CD14-positive monocyte (primary cell): ENCODE measurements at regions not wholly inside any gene's neighbourhood (a gene's known extent, or its start where the extent isn't known, plus 50 kb on each side); places are given as distances from the start of the nearest gene placed in this dataset.
A peak's percentile ranks its signal among the peaks of the same experiment; 100 is the strongest.

ENCODE experiments used
- DNase-seq, 3 donors: peaks; one replicate each; pipeline ENCODE4 v3.0.0-alpha.2; 2011 to 2022
- H2AFZ ChIP-seq: 2 replicates; pipeline ENCODE4 v1.6.0; 2012; ENCODE audit warnings: mild to moderate bottlenecking, low read depth, low read length, inconsistent platforms; ENCODE audit not compliant: insufficient read depth, poor library complexity, severe bottlenecking
- H3K27ac ChIP-seq, 2 donors: 1 replicate in 1 of 2; 2 replicates in 1 of 2; pipeline ENCODE4 v1.5.1; 2012 to 2013; ENCODE audit warnings: low read length in 2 of 2, control low read depth in 1 of 2, inconsistent platforms in 1 of 2, low read depth in 1 of 2, mild to moderate bottlenecking in 1 of 2
- H3K27me3 ChIP-seq, 2 donors: one replicate each; pipeline versions ENCODE4 v1.6.0 to v1.6.1; 2011 to 2013; ENCODE audit warnings: low read length in 2 of 2; ENCODE audit not compliant: control insufficient read depth in 2 of 2, insufficient read depth in 2 of 2
- H3K36me3 ChIP-seq, 2 donors: replicated peaks in 1 of 2; 1 replicate in 1 of 2; 2 replicates in 1 of 2; pipeline versions ENCODE4 v1.5.1 to v1.6.1; 2012 to 2013; ENCODE audit warnings: low read length in 2 of 2, control low read depth in 1 of 2, inconsistent platforms in 1 of 2, mild to moderate bottlenecking in 1 of 2; ENCODE audit not compliant: insufficient read depth in 2 of 2, control insufficient read depth in 1 of 2
- H3K4me1 ChIP-seq, 2 donors: 1 replicate in 1 of 2; 2 replicates in 1 of 2; pipeline versions ENCODE4 v1.5.1 to v1.6.1; 2012 to 2013; ENCODE audit warnings: low read length in 2 of 2, control low read depth in 1 of 2, inconsistent platforms in 1 of 2, mild to moderate bottlenecking in 1 of 2, moderate library complexity in 1 of 2; ENCODE audit not compliant: insufficient read depth in 2 of 2, control insufficient read depth in 1 of 2
- H3K4me2 ChIP-seq: replicated peaks from 2 replicates; pipeline ENCODE3; 2012; ENCODE audit warnings: low read length, moderate library complexity, mild to moderate bottlenecking; ENCODE audit not compliant: poor library complexity, severe bottlenecking; ENCODE audit errors: extremely low read depth
- H3K4me3 ChIP-seq, 3 experiments: fragments of 200-600 bp in 1 of 3; sonication (generic) in 1 of 3; replicated peaks in 1 of 3; 1 replicate in 2 of 3; 2 replicates in 1 of 3; pipeline ENCODE4 v1.5.1; 2011 to 2013; ENCODE audit warnings: low read length in 3 of 3, mild to moderate bottlenecking in 3 of 3, control low read depth in 2 of 3, low read depth in 2 of 3, inconsistent platforms in 1 of 3, moderate library complexity in 1 of 3
- H3K79me2 ChIP-seq: 2 replicates; pipeline ENCODE4 v1.6.0; 2012; ENCODE audit warnings: mild to moderate bottlenecking, control low read depth, inconsistent platforms, low read length, moderate library complexity; ENCODE audit not compliant: insufficient read depth
- H3K9ac ChIP-seq: 2 replicates; pipeline ENCODE4 v1.6.0; 2017; ENCODE audit warnings: low read length, mild to moderate bottlenecking; ENCODE audit not compliant: insufficient read depth, poor library complexity, severe bottlenecking
- H3K9me3 ChIP-seq, 2 donors: replicated peaks in 1 of 2; 1 replicate in 1 of 2; 2 replicates in 1 of 2; pipeline versions ENCODE4 v1.5.1 to v1.6.1; 2012 to 2013; ENCODE audit warnings: low read length in 2 of 2, control low read depth in 1 of 2; ENCODE audit not compliant: control insufficient read depth in 1 of 2, insufficient read depth in 1 of 2
- H4K20me1 ChIP-seq: 2 replicates; pipeline ENCODE4 v1.6.0; 2012; ENCODE audit warnings: mild to moderate bottlenecking, low read length, control low read depth, moderate library complexity; ENCODE audit not compliant: insufficient read depth
- H3K27ac Mint-ChIP-seq, 7 donors: one replicate each; pipeline ENCODE4 v1.8.0; 2020; ENCODE audit warnings: mild to moderate bottlenecking in 7 of 7, mixed read lengths in 7 of 7, moderate library complexity in 6 of 7, inconsistent platforms in 2 of 7
- H3K27me3 Mint-ChIP-seq, 3 donors: one replicate each; pipeline ENCODE4 v1.8.0; 2021 to 2022; ENCODE audit warnings: low read depth in 3 of 3, mild to moderate bottlenecking in 3 of 3, mixed read lengths in 3 of 3, moderate library complexity in 3 of 3, inconsistent platforms in 1 of 3
- H3K36me3 Mint-ChIP-seq, 2 donors: one replicate each; pipeline ENCODE4 v1.8.0; 2020; ENCODE audit warnings: mixed read lengths in 2 of 2, inconsistent platforms in 1 of 2, mild to moderate bottlenecking in 1 of 2
- H3K4me1 Mint-ChIP-seq: one replicate; pipeline ENCODE4 v1.8.0; 2020; ENCODE audit warnings: mild to moderate bottlenecking, mixed read lengths
- H3K4me3 Mint-ChIP-seq, 2 donors: one replicate each; pipeline ENCODE4 v1.8.0; 2020; ENCODE audit warnings: mild to moderate bottlenecking in 2 of 2, mixed read lengths in 2 of 2, moderate library complexity in 1 of 2
- H3K9me3 Mint-ChIP-seq, 7 donors: one replicate each; pipeline ENCODE4 v1.8.0; 2020 to 2022; ENCODE audit warnings: mixed read lengths in 7 of 7, mild to moderate bottlenecking in 6 of 7, moderate library complexity in 6 of 7, inconsistent platforms in 2 of 7
- WGBS: methylation state at CpG from one replicate; pipeline ENCODE4 v1.1.5; 2013; ENCODE audit warnings: missing lambda C conversion rate; ENCODE audit not compliant: insufficient coverage; 5-methylcytosine and 5-hydroxymethylcytosine counted together
- intact Hi-C, 2 donors: fragments of 100-400 bp; cut with micrococcal nuclease; formaldehyde crosslinking; loops; one replicate each; pipeline versions ENCODE4 v1.15.0 to v1.15.1; 2023
- TF ChIP-seq, protein P1 (sequence below): fragments of 200-600 bp; IDR thresholded peaks from one replicate; pipeline ENCODE4 v1.8.0; 2022; ENCODE audit warnings: antibody characterized with exemption, mild to moderate bottlenecking

GRCh38 chr6:14278006-14278405 lies 160.4 kb downstream of the CD83 start:
- Histone ChIP-seq H4K20me1 (no peaks in the 10 kb centered on the region), H3K36me3 (no peaks in the 10 kb centered on the region), H3K9ac (no peak overlapping the region), H3K4me1 (peaks cover 30 to 35% of the 10 kb centered on the region in 2 donors), H3K79me2 (no peaks in the 10 kb centered on the region), H3K9me3 (peaks cover 0 to 10% of the 10 kb centered on the region in 2 donors), H3K27ac (no peak overlapping the region), H3K27me3 (no peaks in the 10 kb centered on the region), H3K4me3 (no peak overlapping the region), H3K4me2 (no peak overlapping the region), H2AFZ (no peak overlapping the region)
- intact Hi-C loops = loop anchor here in 1 of 2 donors (10.0 kb wide), 1 partner anchor 437 kb away; no protein-coding TSS in a partner anchor
- Mint-ChIP-seq H3K4me3 (no peak overlapping the region), H3K4me1 (peaks cover 40% of the 10 kb centered on the region), H3K27me3 (peaks cover 0 to 4% (median 2%) of the 10 kb centered on the region in 3 donors), H3K9me3 (peaks cover 5 to 9% (median 7%) of the 10 kb centered on the region in 7 donors), H3K36me3 (no peaks in the 10 kb centered on the region), H3K27ac (peak overlapping the region in 1 of 7 donors; percentile 96)
- TF ChIP-seq, protein P1, sequence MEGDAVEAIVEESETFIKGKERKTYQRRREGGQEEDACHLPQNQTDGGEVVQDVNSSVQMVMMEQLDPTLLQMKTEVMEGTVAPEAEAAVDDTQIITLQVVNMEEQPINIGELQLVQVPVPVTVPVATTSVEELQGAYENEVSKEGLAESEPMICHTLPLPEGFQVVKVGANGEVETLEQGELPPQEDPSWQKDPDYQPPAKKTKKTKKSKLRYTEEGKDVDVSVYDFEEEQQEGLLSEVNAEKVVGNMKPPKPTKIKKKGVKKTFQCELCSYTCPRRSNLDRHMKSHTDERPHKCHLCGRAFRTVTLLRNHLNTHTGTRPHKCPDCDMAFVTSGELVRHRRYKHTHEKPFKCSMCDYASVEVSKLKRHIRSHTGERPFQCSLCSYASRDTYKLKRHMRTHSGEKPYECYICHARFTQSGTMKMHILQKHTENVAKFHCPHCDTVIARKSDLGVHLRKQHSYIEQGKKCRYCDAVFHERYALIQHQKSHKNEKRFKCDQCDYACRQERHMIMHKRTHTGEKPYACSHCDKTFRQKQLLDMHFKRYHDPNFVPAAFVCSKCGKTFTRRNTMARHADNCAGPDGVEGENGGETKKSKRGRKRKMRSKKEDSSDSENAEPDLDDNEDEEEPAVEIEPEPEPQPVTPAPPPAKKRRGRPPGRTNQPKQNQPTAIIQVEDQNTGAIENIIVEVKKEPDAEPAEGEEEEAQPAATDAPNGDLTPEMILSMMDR = no peak
- WGBS = 58% methylated on average over 3 of the region's 5 CpGs
- no peak for DNase-seq

- H3K9me3 Mint-ChIP-seq = peaks cover 5 to 9% (median 7%) of the 10 kb centered on the region in 7 donors
- H3K27me3 Mint-ChIP-seq = peaks cover 0 to 4% (median 2%) of the 10 kb centered on the region in 3 donors
- intact Hi-C loops = loop anchor here in 1 of 2 donors (10.0 kb wide), 1 partner anchor 436 kb away; no protein-coding TSS in a partner anchor
- Histone ChIP-seq H3K4me3 (no peak overlapping the region), H3K4me1 (peaks cover 26 to 31% of the 10 kb centered on the region in 2 donors), H3K4me2 (no peak overlapping the region), H2AFZ (no peak overlapping the region), H4K20me1 (no peaks in the 10 kb centered on the region), H3K27ac (no peak overlapping the region), H3K9ac (no peak overlapping the region), H3K27me3 (no peaks in the 10 kb centered on the region), H3K9me3 (peaks cover 0 to 10% of the 10 kb centered on the region in 2 donors), H3K36me3 (no peaks in the 10 kb centered on the region), H3K79me2 (no peaks in the 10 kb centered on the region)
- no peaks in the 10 kb centered on the region for H3K36me3 Mint-ChIP-seq
- H3K4me3 Mint-ChIP-seq = no peak overlapping the region
- 80% methylated on average over 2 of the region's 6 CpGs for WGBS
- TF ChIP-seq, protein P1 = no peak
- H3K4me1 Mint-ChIP-seq = peaks cover 36% of the 10 kb centered on the region
- H3K27ac Mint-ChIP-seq = peak overlapping the region in 1 of 7 donors; percentile 47
- DNase-seq = no peak
Measured at GRCh38 chr6:14278446-14278845, 160.9 kb downstream of the CD83 start.
